DND-41 (cell line): ENCODE measurements at regions not wholly inside any gene's neighbourhood (a gene's known extent, or its start where the extent isn't known, plus 50 kb on each side); places are given as distances from the start of the nearest gene placed in this dataset.

ENCODE experiments used
- ATAC-seq: fragments of 200-7000 bp; cut with Tn5 transposase; 3 replicates; pipeline ENCODE4 v1.9.1; 2021; ENCODE audit warnings: low read depth; ENCODE audit not compliant: insufficient read depth
- DNase-seq: peaks from one replicate; pipeline ENCODE4 v3.0.0-alpha.2; 2020
- H2AFZ ChIP-seq: 2 replicates; pipeline ENCODE4 v1.6.0; 2012; ENCODE audit warnings: low read depth, low read length
- H3K27ac ChIP-seq: 2 replicates; pipeline ENCODE4 v1.5.1; 2012; ENCODE audit warnings: low read length, inconsistent platforms
- H3K27me3 ChIP-seq: fragments of 200-600 bp; sonication (generic); 2 replicates; pipeline ENCODE4 v1.6.0; 2012; ENCODE audit warnings: low read length, mild to moderate bottlenecking, inconsistent platforms; ENCODE audit not compliant: insufficient read depth, poor library complexity
- H3K36me3 ChIP-seq: 2 replicates; pipeline ENCODE4 v1.5.1; 2012; ENCODE audit warnings: low read length, inconsistent platforms; ENCODE audit not compliant: insufficient read depth
- H3K4me1 ChIP-seq: 2 replicates; pipeline ENCODE4 v1.5.1; 2012; ENCODE audit warnings: mild to moderate bottlenecking, low read length; ENCODE audit not compliant: insufficient read depth
- H3K4me2 ChIP-seq: 2 replicates; pipeline ENCODE4 v1.6.0; 2012; ENCODE audit warnings: mild to moderate bottlenecking, moderate library complexity, low read length, inconsistent platforms; ENCODE audit not compliant: insufficient read depth
- H3K4me3 ChIP-seq, 2 experiments: fragments of 200-600 bp in 1 of 2; shearing (Covaris generic) in 1 of 2; 2 replicates each; pipeline ENCODE4 v1.5.1; 2012 to 2016; ENCODE audit warnings: inconsistent platforms in 2 of 2, low read length in 2 of 2, mild to moderate bottlenecking in 2 of 2, low read depth in 1 of 2, moderate library complexity in 1 of 2
- H3K79me2 ChIP-seq: 2 replicates; pipeline ENCODE4 v1.6.0; 2012; ENCODE audit warnings: low read length, inconsistent platforms; ENCODE audit not compliant: insufficient read depth
- H3K9ac ChIP-seq: 2 replicates; pipeline ENCODE4 v1.6.0; 2012; ENCODE audit warnings: low read depth, mild to moderate bottlenecking, inconsistent platforms, low read length, moderate library complexity
- H3K9me3 ChIP-seq: 2 replicates; pipeline ENCODE4 v1.5.1; 2012; ENCODE audit warnings: low read length, moderate library complexity, mild to moderate bottlenecking, inconsistent platforms; ENCODE audit not compliant: insufficient read depth, severe bottlenecking
- H4K20me1 ChIP-seq: 2 replicates; pipeline ENCODE4 v1.6.0; 2012; ENCODE audit warnings: low read length; ENCODE audit not compliant: insufficient read depth
- CTCF ChIP-seq: IDR thresholded peaks from 2 replicates; pipeline ENCODE4 v1.5.1; 2012; ENCODE audit warnings: borderline replicate concordance, low read length, moderate library complexity, mild to moderate bottlenecking; ENCODE audit not compliant: poor library complexity, severe bottlenecking; ENCODE audit errors: extremely low read depth
- EZH2 ChIP-seq: IDR thresholded peaks from 3 replicates; pipeline ENCODE4 v1.6.1; 2012; ENCODE audit warnings: borderline replicate concordance, low read depth, mild to moderate bottlenecking, moderate library complexity, low read length, inconsistent platforms; ENCODE audit not compliant: severe bottlenecking

GRCh38 chr3:99466331-99466730 lies 172.1 kb upstream of the COL8A1 start:
- no peaks in the 10 kb centered on the region for H3K9me3 ChIP-seq
- ATAC-seq = no peak
- no peaks in the 10 kb centered on the region for H4K20me1 ChIP-seq

GRCh38 chr3:99458013-99458412 lies 180.4 kb upstream of the COL8A1 start:
- no peak overlapping the region for H2AFZ ChIP-seq
- ATAC-seq = no peak
- no peak overlapping the region for H3K4me2 ChIP-seq

More at GRCh38 chr3:99466331-99466730, 172.1 kb upstream of the COL8A1 start:
- no peaks in the 10 kb centered on the region for H3K27me3 ChIP-seq
- no peak overlapping the region for H3K9ac ChIP-seq
- H3K4me3 ChIP-seq = no peak overlapping the region
- no peak overlapping the region for H3K4me2 ChIP-seq
- H3K4me1 ChIP-seq = no peaks in the 10 kb centered on the region
- H3K27ac ChIP-seq = no peak overlapping the region
- no peak overlapping the region for H2AFZ ChIP-seq
- H3K79me2 ChIP-seq = no peaks in the 10 kb centered on the region
- TF ChIP-seq CTCF = no peak
- no peak for TF ChIP-seq EZH2
- DNase-seq = no peak
- H3K36me3 ChIP-seq = no peaks in the 10 kb centered on the region

GRCh38 chr3:99442599-99442998 lies 195.8 kb upstream of the COL8A1 start:
- Histone ChIP-seq H3K9me3 (peaks cover 3% of the 10 kb centered on the region), H3K4me2 (no peak overlapping the region), H3K4me1 (no peaks in the 10 kb centered on the region), H3K27ac (no peak overlapping the region), H3K4me3 (no peak overlapping the region), H2AFZ (no peak overlapping the region), H3K9ac (no peak overlapping the region), H3K36me3 (no peaks in the 10 kb centered on the region), H3K27me3 (no peaks in the 10 kb centered on the region), H4K20me1 (no peaks in the 10 kb centered on the region), H3K79me2 (no peaks in the 10 kb centered on the region)
- ATAC-seq (no peak), DNase-seq (no peak)
- TF ChIP-seq CTCF (no peak), EZH2 (no peak)

More at GRCh38 chr3:99458013-99458412, 180.4 kb upstream of the COL8A1 start:
- DNase-seq = no peak
- no peaks in the 10 kb centered on the region for H3K36me3 ChIP-seq
- no peaks in the 10 kb centered on the region for H3K79me2 ChIP-seq
- no peak overlapping the region for H3K9ac ChIP-seq
- no peaks in the 10 kb centered on the region for H3K4me1 ChIP-seq
- H3K27me3 ChIP-seq = no peaks in the 10 kb centered on the region
- no peaks in the 10 kb centered on the region for H3K9me3 ChIP-seq
- no peaks in the 10 kb centered on the region for H4K20me1 ChIP-seq
- no peak overlapping the region for H3K4me3 ChIP-seq
- H3K27ac ChIP-seq = no peak overlapping the region
- no peak for TF ChIP-seq CTCF
- TF ChIP-seq EZH2 = no peak

- Histone ChIP-seq H3K36me3 (no peaks in the 10 kb centered on the region), H3K4me1 (no peaks in the 10 kb centered on the region), H3K9ac (no peak overlapping the region), H4K20me1 (no peaks in the 10 kb centered on the region), H2AFZ (no peak overlapping the region), H3K27ac (no peak overlapping the region), H3K4me3 (no peak overlapping the region), H3K79me2 (no peaks in the 10 kb centered on the region), H3K27me3 (no peaks in the 10 kb centered on the region), H3K4me2 (no peak overlapping the region), H3K9me3 (no peaks in the 10 kb centered on the region)
- DNase-seq (no peak), ATAC-seq (no peak)
- TF ChIP-seq CTCF (no peak), EZH2 (no peak)
These were observed 198.5 kb upstream of the COL8A1 start for GRCh38 chr3:99439892-99440291.
